Muscle layer of duodenum (tissue), 2 donors: ENCODE measurements at regions not wholly inside any gene's neighbourhood (a gene's known extent, or its start where the extent isn't known, plus 50 kb on each side); places are given as distances from the start of the nearest gene placed in this dataset.

Experiments
- H3K27ac ChIP-seq: one replicate; pipeline ENCODE4 v1.7.0; 2013; ENCODE audit warnings: mild to moderate bottlenecking, low read length
- H3K27me3 ChIP-seq: one replicate; pipeline ENCODE4 v1.7.0; 2013; ENCODE audit warnings: low read depth, mild to moderate bottlenecking, control low read depth, low read length
- H3K36me3 ChIP-seq, 2 donors: one replicate each; pipeline ENCODE4 v1.7.0; 2013; ENCODE audit warnings: low read length in 2 of 2, control low read depth in 1 of 2, mild to moderate bottlenecking in 1 of 2; ENCODE audit not compliant: insufficient read depth in 2 of 2, control insufficient read depth in 1 of 2
- H3K4me1 ChIP-seq, 2 donors: one replicate each; pipeline ENCODE4 v1.7.0; 2013; ENCODE audit warnings: low read length in 2 of 2, mild to moderate bottlenecking in 2 of 2, control low read depth in 1 of 2, moderate library complexity in 1 of 2; ENCODE audit not compliant: insufficient read depth in 2 of 2, control insufficient read depth in 1 of 2
- H3K4me3 ChIP-seq, 2 donors: one replicate each; pipeline ENCODE4 v1.7.0; 2013; ENCODE audit warnings: low read length in 2 of 2, low read depth in 1 of 2, mild to moderate bottlenecking in 1 of 2
- H3K9me3 ChIP-seq, 2 donors: one replicate each; pipeline ENCODE4 v1.7.0; 2013; ENCODE audit warnings: low read length in 2 of 2, control low read depth in 1 of 2, mild to moderate bottlenecking in 1 of 2; ENCODE audit not compliant: control insufficient read depth in 1 of 2
- donor health status: healthy.

DNA sequence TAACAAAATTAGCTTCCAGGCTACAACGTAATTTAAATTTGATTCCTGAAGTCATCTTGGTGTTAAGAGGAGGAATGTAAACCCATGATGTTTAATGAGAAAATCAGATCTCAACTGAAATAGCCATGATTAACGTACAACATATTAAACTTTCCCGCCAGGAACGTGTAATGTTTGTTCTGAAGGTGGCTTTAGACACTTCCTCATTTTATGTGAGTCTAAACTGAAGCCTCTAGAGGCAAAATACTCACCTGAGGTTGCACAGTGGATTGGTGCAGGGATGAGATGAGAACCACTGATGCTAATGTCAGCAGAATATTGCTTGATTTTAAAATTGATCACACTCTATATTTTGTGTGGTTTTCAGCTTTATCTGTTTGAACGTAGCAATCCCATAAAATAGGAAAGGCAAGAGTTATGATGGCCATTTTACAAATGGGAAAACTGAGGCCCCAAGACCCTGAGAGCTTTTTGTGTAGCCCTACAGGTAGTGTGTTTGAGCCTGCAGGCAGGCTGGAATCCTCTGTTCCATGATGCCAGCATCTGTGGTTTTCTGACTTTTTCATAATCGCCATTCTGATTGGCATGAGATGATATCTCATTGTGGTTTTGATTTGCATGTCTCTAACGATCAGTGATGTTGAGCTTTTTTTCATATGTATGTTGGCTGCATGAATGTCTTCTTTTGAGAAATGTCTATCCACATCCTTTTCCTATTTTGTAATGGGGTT is 243.7 kb upstream of the BMPER start:
- no peaks in the 10 kb centered on the region for H3K9me3 ChIP-seq
- H3K4me1 ChIP-seq, result no peaks in the 10 kb centered on the region

DNA sequence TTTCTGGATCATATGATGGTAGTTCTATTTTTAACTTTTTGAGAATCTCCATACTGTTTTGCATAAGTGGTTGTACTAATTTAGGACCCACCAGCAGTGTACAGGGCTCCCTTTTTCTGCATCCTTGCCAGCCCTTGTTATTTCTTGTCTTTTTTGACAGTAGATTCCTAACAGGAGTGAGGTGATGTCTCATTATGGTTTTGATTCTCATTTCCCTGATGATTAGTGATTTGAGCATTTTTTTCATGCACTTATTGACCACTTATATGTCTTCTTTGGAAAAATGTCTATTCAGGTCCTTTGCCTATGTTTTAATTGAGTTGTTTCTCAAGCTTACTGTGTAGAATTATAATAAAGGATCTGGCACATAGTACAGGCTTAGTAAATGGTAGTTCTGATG is 238.8 kb upstream of the BMPER start:
- no peak overlapping the region for H3K4me3 ChIP-seq
- H3K27me3 ChIP-seq, result no peaks in the 10 kb centered on the region
- no peaks in the 10 kb centered on the region for H3K36me3 ChIP-seq
- no peaks in the 10 kb centered on the region for H3K9me3 ChIP-seq
- no peaks in the 10 kb centered on the region for H3K4me1 ChIP-seq
- no peak overlapping the region for H3K27ac ChIP-seq

More for the DNA sequence above, 243.7 kb upstream of the BMPER start:
- Histone ChIP-seq H3K36me3 (no peaks in the 10 kb centered on the region), H3K4me3 (no peak overlapping the region), H3K27ac (no peak overlapping the region), H3K27me3 (no peaks in the 10 kb centered on the region)

- no peak overlapping the region for H3K27ac ChIP-seq
- H3K4me3 ChIP-seq, result no peak overlapping the region
- H3K36me3 ChIP-seq, result no peaks in the 10 kb centered on the region
- no peaks in the 10 kb centered on the region for H3K4me1 ChIP-seq
- H3K27me3 ChIP-seq, result no peaks in the 10 kb centered on the region
- H3K9me3 ChIP-seq, result no peaks in the 10 kb centered on the region
These were observed 238.1 kb upstream of the BMPER start for GRCh38 chr7:33667196-33667595.

- H3K36me3 ChIP-seq, result no peaks in the 10 kb centered on the region
- no peaks in the 10 kb centered on the region for H3K27me3 ChIP-seq
- H3K9me3 ChIP-seq, result no peaks in the 10 kb centered on the region
- no peak overlapping the region for H3K27ac ChIP-seq
- no peaks in the 10 kb centered on the region for H3K4me1 ChIP-seq
- H3K4me3 ChIP-seq, result no peak overlapping the region
These were observed 236.1 kb upstream of the BMPER start for GRCh38 chr7:33669251-33669670.

DNA sequence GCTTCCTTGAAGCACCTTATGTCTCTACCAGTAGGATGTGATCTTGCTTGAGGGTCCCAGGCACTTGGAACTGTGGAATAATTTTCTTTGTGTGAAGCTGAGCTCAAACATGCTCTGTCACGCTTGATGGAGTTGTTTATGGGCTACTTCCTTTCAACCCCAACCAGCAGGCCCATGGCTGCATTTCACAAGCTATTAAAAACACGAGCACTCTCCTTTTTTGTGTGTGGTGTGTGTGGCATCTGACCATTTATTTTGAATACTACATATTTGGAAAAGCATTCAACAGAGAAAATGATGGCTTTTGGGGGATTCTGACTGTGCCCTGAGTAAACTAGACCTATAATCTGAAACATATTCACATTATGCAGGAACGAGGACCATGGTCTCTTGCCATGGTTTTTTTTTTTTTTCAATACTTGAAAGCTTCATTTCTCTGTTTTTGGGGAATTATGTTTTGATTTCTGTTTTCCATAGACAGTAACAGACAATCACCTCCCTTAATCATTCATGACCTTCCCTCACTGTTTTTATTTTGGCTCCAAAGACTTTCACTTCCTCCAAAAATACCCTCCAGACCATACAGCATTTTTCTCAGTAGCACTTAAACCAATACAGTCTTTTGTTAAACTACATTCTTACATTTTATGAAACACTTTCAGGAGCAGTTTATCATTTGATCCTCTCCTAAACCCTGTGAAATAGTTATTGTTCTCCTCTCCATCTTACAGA is 233.6 kb upstream of the BMPER start:
- no peak overlapping the region for H3K27ac ChIP-seq

DNA sequence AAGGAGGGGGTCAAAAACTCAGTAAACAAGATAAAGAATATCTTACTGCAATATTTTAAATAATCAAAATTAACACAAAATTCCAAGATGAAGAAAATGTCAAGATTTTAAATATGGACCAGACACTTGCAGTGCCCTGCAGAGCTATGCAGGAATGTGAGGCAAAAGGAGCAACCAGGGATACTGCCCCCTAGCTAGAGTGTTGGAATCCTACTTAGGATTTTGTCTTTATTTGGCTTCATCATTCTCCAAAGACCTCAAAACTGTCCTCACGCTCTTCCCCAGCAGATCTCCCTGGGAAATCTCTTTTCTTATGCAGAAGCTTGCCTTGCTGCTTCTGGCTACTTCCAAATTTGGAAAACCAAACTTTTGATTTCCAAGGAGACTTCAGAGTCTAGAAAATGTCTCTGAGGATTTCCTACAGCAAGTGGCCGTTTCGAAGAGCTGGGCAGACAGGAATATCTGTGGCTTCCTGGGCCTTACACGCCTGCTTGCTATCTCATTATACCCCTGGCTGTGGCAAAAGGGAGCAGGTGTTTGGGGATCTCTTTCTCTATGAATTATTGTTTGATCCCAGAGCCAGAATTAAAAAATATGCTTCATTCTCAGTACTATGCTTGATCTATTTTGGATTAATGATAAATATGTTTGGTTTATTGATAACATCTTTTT is 232.2 kb upstream of the BMPER start:
- Histone ChIP-seq H3K36me3 (no peaks in the 10 kb centered on the region), H3K27me3 (no peaks in the 10 kb centered on the region), H3K9me3 (no peaks in the 10 kb centered on the region), H3K4me1 (no peaks in the 10 kb centered on the region), H3K4me3 (no peak overlapping the region), H3K27ac (no peak overlapping the region)

More for the DNA sequence above, 233.6 kb upstream of the BMPER start:
- Histone ChIP-seq H3K36me3 (no peaks in the 10 kb centered on the region), H3K4me1 (no peaks in the 10 kb centered on the region), H3K27me3 (no peaks in the 10 kb centered on the region), H3K9me3 (no peaks in the 10 kb centered on the region), H3K4me3 (no peak overlapping the region)

DNA sequence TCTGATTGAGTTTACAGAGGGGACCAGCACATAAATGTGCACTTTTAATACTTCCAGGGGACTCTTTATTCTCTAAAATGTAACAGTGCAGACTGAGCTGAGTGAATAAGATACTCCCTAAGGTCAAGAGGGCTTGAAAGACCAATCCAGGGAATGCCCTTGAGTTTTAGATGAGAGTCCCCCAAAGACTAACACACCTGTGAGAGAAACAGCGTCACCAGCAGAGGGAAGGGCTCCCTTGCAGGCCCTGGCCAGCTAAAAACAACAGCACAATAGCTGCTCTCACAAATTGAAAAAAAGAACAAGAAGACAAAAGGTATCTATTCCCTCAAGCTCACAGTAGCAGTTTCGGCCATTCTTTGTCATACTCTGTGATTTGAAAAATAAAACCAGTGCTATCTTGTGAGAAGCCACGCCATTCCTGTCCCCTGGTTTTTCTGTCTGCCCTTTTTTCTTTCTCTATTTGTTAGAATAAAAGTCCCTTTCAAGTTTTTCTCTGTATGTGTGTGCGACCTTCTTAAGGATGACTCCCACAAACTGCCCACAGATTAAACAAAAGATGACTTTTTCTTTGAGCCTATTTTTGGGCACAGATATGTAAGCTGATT is 230.4 kb upstream of the BMPER start:
- H3K4me3 ChIP-seq, result no peak overlapping the region
- no peaks in the 10 kb centered on the region for H3K9me3 ChIP-seq
- no peaks in the 10 kb centered on the region for H3K36me3 ChIP-seq
- no peaks in the 10 kb centered on the region for H3K4me1 ChIP-seq
- no peak overlapping the region for H3K27ac ChIP-seq
- no peaks in the 10 kb centered on the region for H3K27me3 ChIP-seq

- H3K27me3 ChIP-seq, result no peaks in the 10 kb centered on the region
- H3K4me1 ChIP-seq, result no peaks in the 10 kb centered on the region
- no peaks in the 10 kb centered on the region for H3K36me3 ChIP-seq
- H3K4me3 ChIP-seq, result no peak overlapping the region
- H3K9me3 ChIP-seq, result peaks cover 0 to 3% of the 10 kb centered on the region in 2 donors
- H3K27ac ChIP-seq, result no peak overlapping the region
These were observed 227.8 kb upstream of the BMPER start for GRCh38 chr7:33677556-33677955.

- H3K4me1 ChIP-seq, result no peaks in the 10 kb centered on the region
- no peak overlapping the region for H3K27ac ChIP-seq
- peaks cover 0 to 3% of the 10 kb centered on the region in 2 donors for H3K9me3 ChIP-seq
- H3K4me3 ChIP-seq, result no peak overlapping the region
- no peaks in the 10 kb centered on the region for H3K27me3 ChIP-seq
- no peaks in the 10 kb centered on the region for H3K36me3 ChIP-seq
These were observed 226.6 kb upstream of the BMPER start for GRCh38 chr7:33678569-33679335.

DNA sequence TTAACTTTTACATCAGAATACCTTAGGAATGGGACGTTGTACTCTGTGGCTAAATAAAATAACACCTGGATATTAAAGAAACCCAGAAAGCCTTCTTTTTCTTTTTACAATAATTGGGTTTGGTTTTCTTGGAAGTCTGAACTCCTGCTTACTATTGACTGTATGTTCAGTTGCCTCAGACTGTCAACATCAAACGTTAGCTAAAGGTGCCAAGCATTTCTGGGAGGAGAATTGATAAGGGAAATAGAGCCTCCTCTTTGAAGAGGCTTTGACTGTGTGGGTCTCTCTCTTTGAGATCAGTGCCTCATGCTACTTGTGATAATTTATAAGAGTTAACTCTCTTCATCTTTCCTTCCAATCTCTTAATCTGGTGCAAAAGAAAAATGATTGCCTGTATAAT is 224.7 kb upstream of the BMPER start:
- Histone ChIP-seq H3K4me3 (no peak overlapping the region), H3K9me3 (peaks cover 0 to 3% of the 10 kb centered on the region in 2 donors), H3K27me3 (no peaks in the 10 kb centered on the region), H3K27ac (no peak overlapping the region), H3K4me1 (no peaks in the 10 kb centered on the region), H3K36me3 (no peaks in the 10 kb centered on the region)
